Upper lobe of right lung (tissue), 1 donor: ENCODE measurements at regions not wholly inside any gene's neighbourhood (a gene's known extent, or its start where the extent isn't known, plus 50 kb on each side); places are given as distances from the start of the nearest gene placed in this dataset.

Experiments
- ATAC-seq: fragments of 200-7000 bp; cut with Tn5 transposase; one replicate; pipeline ENCODE4 v1.9.1; 2020; ENCODE audit warnings: mild to moderate bottlenecking, moderate library complexity
- DNase-seq: peaks from one replicate; pipeline ENCODE4 v3.0.0-alpha.2; 2020
- H3K27ac ChIP-seq: fragments of 200-600 bp; one replicate; pipeline ENCODE4 v1.8.0; 2022
- H3K27me3 ChIP-seq: fragments of 200-600 bp; one replicate; pipeline ENCODE4 v1.8.0; 2022; ENCODE audit warnings: mild to moderate bottlenecking
- H3K36me3 ChIP-seq: fragments of 200-600 bp; one replicate; pipeline ENCODE4 v1.8.0; 2022
- H3K4me1 ChIP-seq: fragments of 200-600 bp; one replicate; pipeline ENCODE4 v1.8.0; 2022
- H3K4me3 ChIP-seq: fragments of 200-600 bp; one replicate; pipeline ENCODE4 v1.8.0; 2022; ENCODE audit warnings: mild to moderate bottlenecking
- H3K9me3 ChIP-seq: fragments of 200-600 bp; one replicate; pipeline ENCODE4 v1.8.0; 2022
- CTCF ChIP-seq: fragments of 200-600 bp; IDR thresholded peaks from one replicate; pipeline ENCODE4 v1.8.0; 2022; ENCODE audit warnings: antibody characterized with exemption
- intact Hi-C: fragments of 100-400 bp; cut with DNase I; formaldehyde crosslinking; loops from one replicate; pipeline ENCODE4 v1.11.0; 2022
- donor health status: DM: no; HTN: yes; CAD: no; lungs with severe emphysema.

- H3K36me3 ChIP-seq, result no peaks in the 10 kb centered on the region
- intact Hi-C loops, result no loop called here
- H3K27me3 ChIP-seq, result no peaks in the 10 kb centered on the region
Measured at GRCh38 chr9:119078015-119078414, 291.2 kb downstream of the BRINP1 start.

GRCh38 chr9:119083673-119084072, 285.6 kb downstream of the BRINP1 start:
- DNase-seq (no peak), ATAC-seq (no peak)
- no peaks in the 10 kb centered on the region for H3K36me3 ChIP-seq
- H3K9me3 ChIP-seq, result no peaks in the 10 kb centered on the region
- no peak for TF ChIP-seq CTCF
- H3K4me3 ChIP-seq, result no peak overlapping the region
- no peaks in the 10 kb centered on the region for H3K4me1 ChIP-seq
- intact Hi-C loops, result no loop called here
- no peak overlapping the region for H3K27ac ChIP-seq
- no peaks in the 10 kb centered on the region for H3K27me3 ChIP-seq

More at GRCh38 chr9:119078015-119078414, 291.2 kb downstream of the BRINP1 start:
- H3K9me3 ChIP-seq, result no peaks in the 10 kb centered on the region
- no peaks in the 10 kb centered on the region for H3K4me1 ChIP-seq
- DNase-seq (no peak), ATAC-seq (no peak)
- no peak for TF ChIP-seq CTCF
- H3K4me3 ChIP-seq, result no peak overlapping the region
- H3K27ac ChIP-seq, result no peak overlapping the region

GRCh38 chr9:119086590-119086989, 282.6 kb downstream of the BRINP1 start:
- intact Hi-C loops, result no loop called here
- Histone ChIP-seq H3K36me3 (no peaks in the 10 kb centered on the region), H3K9me3 (no peaks in the 10 kb centered on the region), H3K4me3 (no peak overlapping the region), H3K27me3 (no peaks in the 10 kb centered on the region), H3K4me1 (no peaks in the 10 kb centered on the region), H3K27ac (no peak overlapping the region)
- no peak for DNase-seq
- TF ChIP-seq CTCF, result no peak
- ATAC-seq, result no peak

- no peaks in the 10 kb centered on the region for H3K4me1 ChIP-seq
- H3K27me3 ChIP-seq, result no peaks in the 10 kb centered on the region
- ATAC-seq (no peak), DNase-seq (no peak)
- no peak for TF ChIP-seq CTCF
- H3K9me3 ChIP-seq, result no peaks in the 10 kb centered on the region
- no peak overlapping the region for H3K4me3 ChIP-seq
- intact Hi-C loops, result no loop called here
- no peaks in the 10 kb centered on the region for H3K36me3 ChIP-seq
- H3K27ac ChIP-seq, result no peak overlapping the region
Measured at GRCh38 chr9:119088002-119088547, 281.2 kb downstream of the BRINP1 start.

GRCh38 chr9:119091074-119091473, 278.2 kb downstream of the BRINP1 start:
- H3K27ac ChIP-seq, result no peak overlapping the region
- intact Hi-C loops, result no loop called here
- no peaks in the 10 kb centered on the region for H3K27me3 ChIP-seq
- no peak for TF ChIP-seq CTCF
- H3K9me3 ChIP-seq, result no peaks in the 10 kb centered on the region
- no peaks in the 10 kb centered on the region for H3K36me3 ChIP-seq
- no peak overlapping the region for H3K4me3 ChIP-seq
- DNase-seq (no peak), ATAC-seq (no peak)
- H3K4me1 ChIP-seq, result no peaks in the 10 kb centered on the region

GRCh38 chr9:119092125-119092524, 277.1 kb downstream of the BRINP1 start:
- no peak overlapping the region for H3K4me3 ChIP-seq
- TF ChIP-seq CTCF, result no peak
- intact Hi-C loops, result no loop called here
- no peaks in the 10 kb centered on the region for H3K36me3 ChIP-seq
- H3K27me3 ChIP-seq, result no peaks in the 10 kb centered on the region
- no peak overlapping the region for H3K27ac ChIP-seq
- no peaks in the 10 kb centered on the region for H3K9me3 ChIP-seq
- no peak for ATAC-seq
- no peaks in the 10 kb centered on the region for H3K4me1 ChIP-seq
- no peak for DNase-seq
